ENCODE measurements at regions not wholly inside any gene's neighbourhood (a gene's known extent, or its start where the extent isn't known, plus 50 kb on each side); places are given as distances from the start of the nearest gene placed in this dataset.

DNA sequence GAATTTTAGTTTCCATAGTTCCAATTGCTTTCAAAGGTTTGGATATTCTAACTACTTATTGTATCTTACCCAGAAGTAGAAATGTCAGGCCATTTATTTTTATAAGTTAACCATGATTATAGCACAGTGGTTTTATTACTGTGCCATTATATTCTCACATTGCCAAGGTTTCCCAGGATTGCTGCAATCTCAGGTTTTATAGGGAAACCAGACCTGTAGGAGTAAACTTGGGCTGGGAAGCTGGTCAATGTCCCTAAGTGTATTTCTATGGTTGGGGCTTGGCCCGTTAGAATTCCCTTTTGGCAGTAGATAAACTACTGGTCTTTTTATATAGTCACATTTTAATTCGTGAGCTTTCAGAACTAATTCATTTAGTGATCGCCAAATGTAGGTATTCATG is 396.6 kb upstream of the KCNN2 start:
- TF ChIP-seq EZH2phosphoT487 (IDR thresholded peaks at IDR 0.05; ENCODE audit: insufficient read depth, low read depth), result no peak
- TF ChIP-seq EZH2 (IDR thresholded peaks at IDR 0.05; ENCODE audit: insufficient read depth, poor library complexity, severe bottlenecking), result no peak
